Smooth muscle cell (in vitro differentiated cells): ENCODE measurements at regions not wholly inside any gene's neighbourhood (a gene's known extent, or its start where the extent isn't known, plus 50 kb on each side); places are given as distances from the start of the nearest gene placed in this dataset.

Source experiments
- DNase-seq: peaks from one replicate; lab custom pipeline; 2025; ENCODE audit not compliant: unreplicated experiment; lab: John Stamatoyannopoulos, UW
- H2AFZ ChIP-seq: fragments of 200-600 bp; sonication (generic); 2 replicates; pipeline ENCODE4 v1.6.0; 2016; ENCODE audit warnings: antibody characterized with exemption, low read depth, mild to moderate bottlenecking
- H3F3A ChIP-seq: fragments of 200-600 bp; sonication (generic); 2 replicates; pipeline ENCODE4 v1.6.0; 2017; ENCODE audit warnings: antibody characterized with exemption, low read depth
- H3K27ac ChIP-seq: fragments of 200-600 bp; sonication (generic); 2 replicates; pipeline ENCODE4 v1.5.1; 2016; ENCODE audit warnings: low read depth, mild to moderate bottlenecking
- H3K27me3 ChIP-seq: fragments of 200-600 bp; sonication (generic); 2 replicates; pipeline ENCODE4 v1.6.1; 2016; ENCODE audit warnings: low read depth, mild to moderate bottlenecking
- H3K36me3 ChIP-seq: fragments of 200-600 bp; sonication (generic); 2 replicates; pipeline ENCODE4 v1.5.1; 2016; ENCODE audit warnings: low read depth
- H3K4me1 ChIP-seq: fragments of 200-600 bp; sonication (generic); 2 replicates; pipeline ENCODE4 v1.5.1; 2016; ENCODE audit warnings: low read depth
- H3K4me2 ChIP-seq: fragments of 200-600 bp; sonication (generic); 2 replicates; pipeline ENCODE4 v1.6.0; 2016; ENCODE audit warnings: mild to moderate bottlenecking
- H3K4me3 ChIP-seq: fragments of 200-600 bp; sonication (generic); 2 replicates; pipeline ENCODE4 v1.5.1; 2016; ENCODE audit warnings: mild to moderate bottlenecking
- H3K79me2 ChIP-seq: fragments of 200-600 bp; sonication (generic); 2 replicates; pipeline ENCODE4 v1.6.0; 2016; ENCODE audit warnings: low read depth, mild to moderate bottlenecking
- H3K9ac ChIP-seq: fragments of 200-600 bp; sonication (generic); 2 replicates; pipeline ENCODE4 v1.6.0; 2016; ENCODE audit warnings: low read depth
- H3K9me3 ChIP-seq: fragments of 200-600 bp; sonication (generic); replicated peaks from 2 replicates; pipeline ENCODE4 v1.5.1; 2016; ENCODE audit warnings: low read depth
- H4K20me1 ChIP-seq: fragments of 200-600 bp; sonication (generic); 2 replicates; pipeline ENCODE4 v1.6.0; 2016; ENCODE audit warnings: low read depth
- WGBS: methylation state at CpG from one replicate; pipeline ENCODE4 v1.1.7; 2016; ENCODE audit warnings: low lambda C conversion rate; 5-methylcytosine and 5-hydroxymethylcytosine counted together
- TF ChIP-seq, protein P1 (sequence below): fragments of 200-600 bp; sonication (generic); IDR thresholded peaks from 2 replicates; pipeline ENCODE4 v1.5.1; 2017; ENCODE audit warnings: borderline replicate concordance, mild to moderate bottlenecking, antibody characterized with exemption; ENCODE audit not compliant: insufficient read depth, poor library complexity, severe bottlenecking

DNA sequence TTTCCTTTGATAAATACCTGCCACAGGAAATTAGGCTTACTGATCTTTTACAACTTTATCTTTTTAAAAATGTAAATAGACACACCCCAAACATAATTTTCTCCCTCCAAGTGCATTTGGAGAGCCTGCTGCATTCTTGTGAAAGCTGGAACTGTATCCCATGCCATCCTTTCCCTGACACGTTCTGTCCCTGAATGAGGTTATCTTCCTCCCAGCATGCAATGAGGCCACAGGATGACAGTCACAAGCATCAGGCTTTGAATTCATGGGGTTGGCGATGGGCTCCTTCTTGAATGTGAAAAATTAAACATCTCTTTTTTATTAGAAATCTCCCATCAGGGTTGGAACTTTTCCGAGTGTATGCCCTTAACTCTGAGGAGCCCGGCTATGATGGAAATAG, 77.8 kb downstream of the CTAGE1 start:
- 83% methylated on average over 4 of the region's 4 CpGs for WGBS
- H3F3A ChIP-seq = no peaks in the 10 kb centered on the region
- H3K36me3 ChIP-seq = no peaks in the 10 kb centered on the region
- no peaks in the 10 kb centered on the region for H4K20me1 ChIP-seq
- no peak for DNase-seq
- H3K4me3 ChIP-seq = no peak overlapping the region
- no peaks in the 10 kb centered on the region for H3K27me3 ChIP-seq
- TF ChIP-seq, protein P1, sequence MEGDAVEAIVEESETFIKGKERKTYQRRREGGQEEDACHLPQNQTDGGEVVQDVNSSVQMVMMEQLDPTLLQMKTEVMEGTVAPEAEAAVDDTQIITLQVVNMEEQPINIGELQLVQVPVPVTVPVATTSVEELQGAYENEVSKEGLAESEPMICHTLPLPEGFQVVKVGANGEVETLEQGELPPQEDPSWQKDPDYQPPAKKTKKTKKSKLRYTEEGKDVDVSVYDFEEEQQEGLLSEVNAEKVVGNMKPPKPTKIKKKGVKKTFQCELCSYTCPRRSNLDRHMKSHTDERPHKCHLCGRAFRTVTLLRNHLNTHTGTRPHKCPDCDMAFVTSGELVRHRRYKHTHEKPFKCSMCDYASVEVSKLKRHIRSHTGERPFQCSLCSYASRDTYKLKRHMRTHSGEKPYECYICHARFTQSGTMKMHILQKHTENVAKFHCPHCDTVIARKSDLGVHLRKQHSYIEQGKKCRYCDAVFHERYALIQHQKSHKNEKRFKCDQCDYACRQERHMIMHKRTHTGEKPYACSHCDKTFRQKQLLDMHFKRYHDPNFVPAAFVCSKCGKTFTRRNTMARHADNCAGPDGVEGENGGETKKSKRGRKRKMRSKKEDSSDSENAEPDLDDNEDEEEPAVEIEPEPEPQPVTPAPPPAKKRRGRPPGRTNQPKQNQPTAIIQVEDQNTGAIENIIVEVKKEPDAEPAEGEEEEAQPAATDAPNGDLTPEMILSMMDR = no peak
- H3K27ac ChIP-seq = no peak overlapping the region
- no peaks in the 10 kb centered on the region for H3K4me1 ChIP-seq
- H3K9ac ChIP-seq = no peak overlapping the region
- H3K79me2 ChIP-seq = no peaks in the 10 kb centered on the region
- H3K4me2 ChIP-seq = no peak overlapping the region
- no peak overlapping the region for H2AFZ ChIP-seq
- no peaks in the 10 kb centered on the region for H3K9me3 ChIP-seq

DNA sequence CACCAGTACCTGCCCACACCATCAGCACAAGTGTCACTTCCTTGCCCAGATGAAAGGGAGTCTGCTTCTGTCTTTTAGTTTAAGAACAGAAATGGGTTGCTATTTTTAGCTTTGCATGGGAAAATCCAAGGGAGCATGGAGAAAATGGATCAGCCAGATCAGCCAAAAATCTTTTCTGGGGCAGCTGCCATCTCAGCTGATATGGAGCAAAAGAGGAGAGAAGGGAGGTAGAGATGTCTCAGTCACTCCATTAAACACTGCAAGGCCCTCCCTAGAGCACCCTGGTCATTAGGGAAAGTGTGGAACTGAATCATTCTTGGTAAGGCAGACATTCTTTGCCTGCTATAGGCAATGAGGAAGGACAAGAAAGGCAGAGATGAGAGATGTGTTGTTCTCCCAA, 79.9 kb downstream of the CTAGE1 start:
- H3K27me3 ChIP-seq = no peaks in the 10 kb centered on the region
- no peaks in the 10 kb centered on the region for H3K79me2 ChIP-seq
- no peak overlapping the region for H3K4me3 ChIP-seq
- no peak overlapping the region for H2AFZ ChIP-seq
- no peaks in the 10 kb centered on the region for H4K20me1 ChIP-seq
- TF ChIP-seq, protein P1 = no peak
- H3F3A ChIP-seq = no peaks in the 10 kb centered on the region
- no peak overlapping the region for H3K4me2 ChIP-seq
- H3K9ac ChIP-seq = no peak overlapping the region
- H3K27ac ChIP-seq = no peak overlapping the region
- no peak for DNase-seq
- no peaks in the 10 kb centered on the region for H3K36me3 ChIP-seq
- H3K4me1 ChIP-seq = no peaks in the 10 kb centered on the region
- no peaks in the 10 kb centered on the region for H3K9me3 ChIP-seq

DNA sequence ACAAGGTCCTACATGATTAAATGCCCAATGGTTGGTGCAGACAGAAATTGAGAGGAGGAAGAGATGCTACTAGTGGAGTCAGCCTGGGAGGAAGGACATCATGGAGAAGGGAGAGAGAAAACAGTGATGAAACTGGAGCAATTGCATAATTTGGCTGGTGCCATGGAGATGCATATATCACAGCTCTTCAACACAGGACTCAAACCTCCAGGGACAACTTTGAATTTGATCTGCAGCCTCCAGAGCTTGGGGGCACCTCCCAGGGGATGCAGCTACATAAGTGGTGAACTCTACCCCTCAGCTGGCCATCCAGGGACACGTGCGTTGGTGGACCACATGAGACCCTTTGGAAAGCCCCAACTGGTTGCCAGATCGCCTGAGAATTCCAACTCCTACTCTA, 80.4 kb downstream of the CTAGE1 start:
- Histone ChIP-seq H3K27ac (no peak overlapping the region), H3K9ac (no peak overlapping the region), H3K9me3 (no peaks in the 10 kb centered on the region), H2AFZ (no peak overlapping the region), H3K27me3 (no peaks in the 10 kb centered on the region), H3K4me3 (no peak overlapping the region), H3K79me2 (no peaks in the 10 kb centered on the region), H3K4me1 (no peaks in the 10 kb centered on the region), H3K4me2 (no peak overlapping the region), H3K36me3 (no peaks in the 10 kb centered on the region), H4K20me1 (no peaks in the 10 kb centered on the region), H3F3A (no peaks in the 10 kb centered on the region)
- DNase-seq = no peak
- 66% methylated on average over 3 of the region's 3 CpGs for WGBS
- TF ChIP-seq, protein P1 = no peak

DNA sequence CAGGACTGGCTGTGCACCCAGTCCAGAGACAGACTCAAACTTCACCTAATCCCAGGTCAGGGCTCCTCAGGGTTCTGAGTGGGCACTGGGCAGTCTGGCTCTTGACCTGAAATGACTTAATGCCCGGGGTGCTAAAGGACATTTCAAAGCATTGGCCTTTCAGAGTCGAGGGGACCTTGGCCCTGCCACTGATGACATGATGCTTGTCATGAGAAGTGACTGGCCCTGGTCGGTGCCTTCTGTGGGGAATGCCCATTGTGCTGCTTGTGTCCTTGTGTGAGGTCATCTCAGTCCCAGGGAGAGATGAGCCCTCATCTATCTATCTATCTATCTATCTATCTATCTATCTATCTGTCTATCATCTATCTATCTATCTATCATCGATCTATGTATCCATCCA, 81.3 kb downstream of the CTAGE1 start:
- H3K9ac ChIP-seq = no peak overlapping the region
- no peak overlapping the region for H3K4me2 ChIP-seq
- no peaks in the 10 kb centered on the region for H3K79me2 ChIP-seq
- H3K36me3 ChIP-seq = no peaks in the 10 kb centered on the region
- no peaks in the 10 kb centered on the region for H3F3A ChIP-seq
- no peaks in the 10 kb centered on the region for H3K9me3 ChIP-seq
- 98% methylated on average over 4 of the region's 4 CpGs for WGBS
- no peaks in the 10 kb centered on the region for H3K27me3 ChIP-seq
- H2AFZ ChIP-seq = no peak overlapping the region
- TF ChIP-seq, protein P1 = no peak
- H3K4me1 ChIP-seq = no peaks in the 10 kb centered on the region
- H4K20me1 ChIP-seq = no peaks in the 10 kb centered on the region
- DNase-seq = no peak
- no peak overlapping the region for H3K27ac ChIP-seq
- H3K4me3 ChIP-seq = no peak overlapping the region
